SK-N-SH (cell line): ENCODE measurements at regions not wholly inside any gene's neighbourhood (a gene's known extent, or its start where the extent isn't known, plus 50 kb on each side); places are given as distances from the start of the nearest gene placed in this dataset.

ENCODE experiments used
- CTCF ChIA-PET: fragments of 300-600, 350-600 bp; formaldehyde crosslinking; extraction: SDS; loops from one replicate; lab custom pipeline; 2021; lab: Yijun Ruan, JAX
- POLR2A ChIA-PET: fragments of 350-600 bp; sonication (Branson Sonifier 250); formaldehyde crosslinking; extraction: SDS; loops from one replicate; lab custom pipeline; 2020; ENCODE audit warnings: antibody characterized with exemption, inconsistent platforms; lab: Yijun Ruan, JAX
- DNase-seq: peaks from one replicate; pipeline ENCODE4 v3.0.0; 2012
- H2AFZ ChIP-seq: fragments of 200-600 bp; sonication (generic); 2 replicates; pipeline ENCODE4 v1.8.1; 2016; ENCODE audit warnings: antibody characterized with exemption, mild to moderate bottlenecking, low read depth
- H3F3A ChIP-seq: fragments of 200-600 bp; sonication (generic); replicated peaks from 2 replicates; pipeline ENCODE3; 2016; ENCODE audit warnings: antibody characterized with exemption, mild to moderate bottlenecking; ENCODE audit not compliant: insufficient read depth
- H3K27ac ChIP-seq, 2 experiments: fragments of 200-500 bp in 1 of 2; fragments of 200-600 bp in 1 of 2; sonication (Bioruptor generic) in 1 of 2; sonication (generic), shearing (Covaris generic) in 1 of 2; 2 replicates each; pipeline versions ENCODE4 v1.5.1 to v1.6.1; 2014 to 2016; ENCODE audit warnings: low read depth in 2 of 2, inconsistent platforms in 1 of 2, low read length in 1 of 2, mild to moderate bottlenecking in 1 of 2, mixed read lengths in 1 of 2
- H3K27me3 ChIP-seq: fragments of 200-600 bp; sonication (generic), shearing (Covaris generic); 2 replicates; pipeline ENCODE4 v1.6.1; 2016; ENCODE audit warnings: mixed run types; ENCODE audit not compliant: insufficient read depth
- H3K36me3 ChIP-seq, 2 experiments: fragments of 200-500 bp in 1 of 2; fragments of 200-600 bp in 1 of 2; sonication (Bioruptor generic) in 1 of 2; sonication (generic) in 1 of 2; replicated peaks in 1 of 2; 2 replicates each; pipeline versions ENCODE3 to v1.5.1; 2014 to 2016; ENCODE audit warnings: low read length in 1 of 2, mild to moderate bottlenecking in 1 of 2; ENCODE audit not compliant: insufficient read depth in 2 of 2, control insufficient read depth in 1 of 2
- H3K4me1 ChIP-seq, 2 experiments: fragments of 200-500 bp in 1 of 2; fragments of 200-600 bp in 1 of 2; sonication (Bioruptor generic) in 1 of 2; sonication (generic), shearing (Covaris generic) in 1 of 2; 2 replicates each; pipeline versions ENCODE4 v1.5.1 to v1.6.1; 2014 to 2016; ENCODE audit warnings: low read depth in 1 of 2, low read length in 1 of 2, mixed run types in 1 of 2; ENCODE audit not compliant: insufficient read depth in 2 of 2, control insufficient read depth in 1 of 2
- H3K4me2 ChIP-seq: fragments of 200-600 bp; sonication (generic), shearing (Covaris generic); 2 replicates; pipeline ENCODE4 v1.6.1; 2017; ENCODE audit warnings: mixed run types
- H3K4me3 ChIP-seq, 2 experiments: fragments of 200-500 bp in 1 of 2; fragments of 200-600 bp in 1 of 2; sonication (Bioruptor generic) in 1 of 2; sonication (generic), shearing (Covaris generic) in 1 of 2; 2 replicates each; pipeline versions ENCODE4 v1.5.1 to v1.8.1; 2014 to 2016; ENCODE audit warnings: low read depth in 2 of 2, inconsistent platforms in 1 of 2, low read length in 1 of 2, mild to moderate bottlenecking in 1 of 2, mixed read lengths in 1 of 2, moderate library complexity in 1 of 2
- H3K79me2 ChIP-seq: fragments of 200-600 bp; sonication (generic); 2 replicates; pipeline ENCODE4 v1.8.1; 2017; ENCODE audit warnings: mild to moderate bottlenecking; ENCODE audit not compliant: insufficient read depth
- H3K9ac ChIP-seq: fragments of 200-600 bp; sonication (generic); 2 replicates; pipeline ENCODE4 v1.6.1; 2017; ENCODE audit warnings: mixed run types
- H3K9me2 ChIP-seq: fragments of 200-600 bp; sonication (generic); 2 replicates; pipeline ENCODE4 v1.6.1; 2017; ENCODE audit warnings: mixed run types
- H3K9me3 ChIP-seq: fragments of 200-600 bp; sonication (generic); 2 replicates; pipeline ENCODE4 v1.6.1; 2017; ENCODE audit warnings: mixed run types, mild to moderate bottlenecking, moderate library complexity
- H4K20me1 ChIP-seq: fragments of 200-600 bp; sonication (generic); 2 replicates; pipeline ENCODE4 v1.6.1; 2017; ENCODE audit warnings: mild to moderate bottlenecking, mixed run types; ENCODE audit not compliant: insufficient read depth
- CTCF ChIP-seq: fragments of 200-600 bp; sonication (generic); IDR thresholded peaks from 2 replicates; pipeline ENCODE4 v1.6.1; 2017; ENCODE audit warnings: antibody characterized with exemption, mild to moderate bottlenecking, moderate library complexity
- EZH2phosphoT487 ChIP-seq: fragments of 200-600 bp; sonication (generic); IDR thresholded peaks from 2 replicates; pipeline ENCODE4 v1.6.1; 2017; ENCODE audit warnings: low read depth, mixed run types, mild to moderate bottlenecking, antibody characterized with exemption, moderate library complexity, borderline replicate concordance
- FOXM1 ChIP-seq: IDR thresholded peaks from 2 replicates; pipeline ENCODE4 v1.4.0; 2012; ENCODE audit warnings: low read depth, mild to moderate bottlenecking
- GABPA ChIP-seq: IDR thresholded peaks from 2 replicates; pipeline ENCODE4 v1.4.0; 2012; ENCODE audit warnings: low read depth, mild to moderate bottlenecking
- MEF2A ChIP-seq: IDR thresholded peaks from 2 replicates; pipeline ENCODE4 v1.4.0; 2012; ENCODE audit warnings: low read depth, borderline replicate concordance
- POLR2AphosphoS5 ChIP-seq: IDR thresholded peaks from 2 replicates; pipeline ENCODE4 v1.6.1; 2012; ENCODE audit warnings: low read depth, low read length
- REST ChIP-seq: IDR thresholded peaks from 2 replicates; pipeline ENCODE4 v1.6.1; 2012; ENCODE audit warnings: mild to moderate bottlenecking, low read depth, low read length, moderate library complexity
- RXRA ChIP-seq: IDR thresholded peaks from 2 replicates; pipeline ENCODE4 v1.4.0; 2012; ENCODE audit warnings: low read depth, mild to moderate bottlenecking, borderline replicate concordance
- ZBTB33 ChIP-seq: IDR thresholded peaks from 2 replicates; pipeline ENCODE4 v1.4.0; 2012; ENCODE audit warnings: low read depth, borderline replicate concordance
- WGBS: methylation state at CpG from one replicate; pipeline ENCODE4 v1.1.6; 2017; ENCODE audit warnings: low lambda C conversion rate; 5-methylcytosine and 5-hydroxymethylcytosine counted together
- TF ChIP-seq, protein P1 (sequence below): fragments of 150-350 bp; IDR thresholded peaks from 2 replicates; pipeline ENCODE4 v1.6.1; 2017; ENCODE audit warnings: antibody characterized with exemption, low read length, low read depth, borderline replicate concordance

GRCh38 chr2:200026332-200027230, 71.2 kb downstream of the MAIP1 start (continued):
- TF ChIP-seq REST (no peak), CTCF (no peak), EZH2phosphoT487 (no peak)
- TF ChIP-seq, protein P1, sequence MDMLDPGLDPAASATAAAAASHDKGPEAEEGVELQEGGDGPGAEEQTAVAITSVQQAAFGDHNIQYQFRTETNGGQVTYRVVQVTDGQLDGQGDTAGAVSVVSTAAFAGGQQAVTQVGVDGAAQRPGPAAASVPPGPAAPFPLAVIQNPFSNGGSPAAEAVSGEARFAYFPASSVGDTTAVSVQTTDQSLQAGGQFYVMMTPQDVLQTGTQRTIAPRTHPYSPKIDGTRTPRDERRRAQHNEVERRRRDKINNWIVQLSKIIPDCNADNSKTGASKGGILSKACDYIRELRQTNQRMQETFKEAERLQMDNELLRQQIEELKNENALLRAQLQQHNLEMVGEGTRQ, result no peak

DNA sequence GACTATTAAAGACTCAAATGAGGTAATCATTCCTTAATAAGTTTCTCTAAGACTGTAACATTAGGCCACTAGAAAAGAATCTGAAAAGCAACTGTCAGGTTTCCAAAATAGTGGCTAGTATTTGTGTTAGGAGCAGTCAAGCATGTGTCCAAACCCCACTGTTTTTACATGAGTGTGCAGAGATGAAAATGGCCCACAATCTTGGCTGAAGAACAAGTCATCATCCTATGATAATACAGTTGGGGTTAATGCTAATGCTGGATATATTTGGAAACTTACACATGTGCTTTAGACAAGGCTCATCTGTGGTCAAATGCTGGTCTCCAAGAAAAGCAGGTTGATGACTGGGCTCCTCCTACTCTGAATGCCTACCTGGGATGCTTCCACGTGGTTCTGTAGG, 73.6 kb downstream of the MAIP1 start:
- no peaks in the 10 kb centered on the region for H3K4me1 ChIP-seq
- CTCF ChIA-PET, result no interaction called here
- POLR2A ChIA-PET, result no interaction called here
- no peak overlapping the region for H3K27ac ChIP-seq
- no peak overlapping the region for H3K4me3 ChIP-seq
- no peak overlapping the region for H3K4me2 ChIP-seq
- no peaks in the 10 kb centered on the region for H3F3A ChIP-seq
- no peaks in the 10 kb centered on the region for H3K36me3 ChIP-seq
- no peaks in the 10 kb centered on the region for H3K27me3 ChIP-seq
- no peaks in the 10 kb centered on the region for H4K20me1 ChIP-seq
- DNase-seq, result no peak
- H3K9me2 ChIP-seq, result no peaks in the 10 kb centered on the region
- H3K9ac ChIP-seq, result no peak overlapping the region
- TF ChIP-seq, protein P1, result no peak
- no peak for TF ChIP-seq RXRA
- TF ChIP-seq POLR2AphosphoS5, result no peak
- no peak for TF ChIP-seq ZBTB33
- no peak for TF ChIP-seq MEF2A
- TF ChIP-seq GABPA, result no peak
- TF ChIP-seq EZH2phosphoT487, result no peak
- TF ChIP-seq FOXM1, result no peak
- no peak overlapping the region for H2AFZ ChIP-seq
- no peaks in the 10 kb centered on the region for H3K9me3 ChIP-seq
- H3K79me2 ChIP-seq, result no peaks in the 10 kb centered on the region
- WGBS, result 29% methylated on average over 1 of the region's 1 CpG
